Ammon's horn (tissue), 1 donor: ENCODE measurements at regions not wholly inside any gene's neighbourhood (a gene's known extent, or its start where the extent isn't known, plus 50 kb on each side); places are given as distances from the start of the nearest gene placed in this dataset.
"Not testable (repeated sequence)": the region's sequence is repeated elsewhere in the genome, so short reads cannot be mapped to it uniquely, and the experiment has no call there.

ENCODE experiments used
- DNase-seq: peaks from one replicate; pipeline ENCODE4 v3.0.0-alpha.2; 2016; ENCODE audit warnings: low spot score

- no peak for DNase-seq
Measured at GRCh38 chrX:1103360-1103759, 109.1 kb downstream of the CRLF2 start.

- no peak for DNase-seq
Measured at GRCh38 chrX:1102786-1103185, 109.7 kb downstream of the CRLF2 start.

GRCh38 chrX:1102221-1102620 lies 110.2 kb downstream of the CRLF2 start:
- not testable (repeated sequence) for DNase-seq

GRCh38 chrX:1099146-1099770 lies 113.2 kb downstream of the CRLF2 start:
- DNase-seq, result no peak

GRCh38 chrX:1097328-1097727 lies 115.1 kb downstream of the CRLF2 start:
- DNase-seq, result no peak

GRCh38 chrX:1094566-1095333 lies 117.7 kb downstream of the CRLF2 start:
- no peak for DNase-seq

GRCh38 chrX:1093586-1094421 lies 118.6 kb downstream of the CRLF2 start:
- DNase-seq, result no peak

- no peak for DNase-seq
Measured at GRCh38 chrX:1093121-1093520, 119.3 kb downstream of the CRLF2 start.

GRCh38 chrX:1086444-1087409 lies 125.7 kb downstream of the CRLF2 start:
- no peak for DNase-seq

GRCh38 chrX:1085871-1086270 lies 126.6 kb downstream of the CRLF2 start:
- DNase-seq, result not testable (repeated sequence)

GRCh38 chrX:1084689-1085088 lies 127.8 kb downstream of the CRLF2 start:
- DNase-seq, result no peak

- DNase-seq, result no peak
Measured at GRCh38 chrX:1076871-1077651, 135.4 kb downstream of the CRLF2 start.

- no peak for DNase-seq
Measured at GRCh38 chrX:1075741-1076140, 136.7 kb downstream of the CRLF2 start.

GRCh38 chrX:1075156-1075555 lies 137.3 kb downstream of the CRLF2 start:
- DNase-seq, result no peak

GRCh38 chrX:1074755-1075154 lies 137.7 kb downstream of the CRLF2 start:
- DNase-seq, result no peak

GRCh38 chrX:1074172-1074571 lies 138.3 kb downstream of the CRLF2 start:
- no peak for DNase-seq

GRCh38 chrX:1072637-1073377 lies 139.6 kb downstream of the CRLF2 start:
- no peak for DNase-seq

- no peak for DNase-seq
Measured at GRCh38 chrX:1071351-1071750, 141.1 kb downstream of the CRLF2 start.

- no peak for DNase-seq
Measured at GRCh38 chrX:1062351-1062750, 150.1 kb downstream of the CRLF2 start.

GRCh38 chrX:1060562-1060960 lies 151.9 kb downstream of the CRLF2 start:
- DNase-seq, result no peak
